RWPE2 (cell line): ENCODE measurements at regions not wholly inside any gene's neighbourhood (a gene's known extent, or its start where the extent isn't known, plus 50 kb on each side); places are given as distances from the start of the nearest gene placed in this dataset.
"Not testable (repeated sequence)": the region's sequence is repeated elsewhere in the genome, so short reads cannot be mapped to it uniquely, and the experiment has no call there.

Experiments
- ATAC-seq: fragments of 200-7000 bp; cut with Tn5 transposase; 3 replicates; pipeline ENCODE4 v1.9.1; 2021; ENCODE audit warnings: low read depth
- DNase-seq: peaks from one replicate; pipeline ENCODE4 v3.0.0-alpha.2; 2020; ENCODE audit warnings: low spot score
- H3K27ac ChIP-seq: fragments of 450-650 bp; 2 replicates; pipeline ENCODE4 v1.5.1; 2017; ENCODE audit warnings: mild to moderate bottlenecking; ENCODE audit not compliant: poor library complexity, severe bottlenecking
- H3K27me3 ChIP-seq: fragments of 250-450 bp; sonication (Bioruptor Pico); 2 replicates; pipeline ENCODE4 v1.5.1; 2021; ENCODE audit warnings: mild to moderate bottlenecking, moderate library complexity; ENCODE audit not compliant: insufficient read depth, poor library complexity, severe bottlenecking
- H3K36me3 ChIP-seq: fragments of 250-450 bp; sonication (Bioruptor Pico); 2 replicates; pipeline ENCODE4 v1.5.1; 2020; ENCODE audit warnings: low read depth, mild to moderate bottlenecking, moderate library complexity
- H3K4me1 ChIP-seq: fragments of 250-450 bp; sonication (Bioruptor Pico); 2 replicates; pipeline ENCODE4 v1.5.1; 2021; ENCODE audit warnings: mild to moderate bottlenecking, moderate library complexity; ENCODE audit not compliant: insufficient read depth, poor library complexity, severe bottlenecking
- H3K4me3 ChIP-seq: fragments of 250-450 bp; sonication (Bioruptor Pico); 2 replicates; pipeline ENCODE4 v1.5.1; 2021; ENCODE audit warnings: mild to moderate bottlenecking, moderate library complexity; ENCODE audit not compliant: severe bottlenecking
- H3K9me3 ChIP-seq: fragments of 250-450 bp; sonication (Bioruptor Pico); 2 replicates; pipeline ENCODE4 v1.5.1; 2021; ENCODE audit warnings: mild to moderate bottlenecking, moderate library complexity; ENCODE audit not compliant: severe bottlenecking
- CTCF ChIP-seq: fragments of 450-650 bp; IDR thresholded peaks from one replicate; pipeline ENCODE4 v1.5.1; 2017; ENCODE audit warnings: mild to moderate bottlenecking, moderate library complexity; ENCODE audit not compliant: poor library complexity, severe bottlenecking

DNA sequence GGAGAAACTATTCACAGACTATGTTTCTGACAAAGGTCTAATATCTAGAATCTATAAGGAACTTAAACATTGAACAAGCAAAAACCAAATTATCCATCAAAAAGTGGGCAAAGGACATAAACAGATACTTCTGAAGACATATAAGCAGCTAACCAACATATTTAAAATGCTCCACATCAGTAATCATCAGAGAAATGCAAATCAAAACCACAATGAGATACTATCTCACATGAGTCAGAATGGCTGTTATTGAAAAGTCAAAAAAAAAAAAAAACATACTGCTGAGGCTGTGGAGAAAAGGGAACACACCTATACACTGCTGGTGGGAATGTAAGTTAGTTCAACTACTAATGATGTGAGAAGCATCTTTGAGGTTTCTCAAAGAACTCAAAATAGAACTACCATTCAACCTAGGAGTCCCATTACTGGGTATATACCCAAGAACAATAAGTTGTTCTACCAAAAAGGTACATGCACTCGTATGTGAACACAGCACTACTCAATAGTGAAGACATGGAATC is 220.4 kb upstream of the TFPI start:
- peak; percentile 90 for ATAC-seq
- no peaks in the 10 kb centered on the region for H3K9me3 ChIP-seq
- peaks cover 11% of the 10 kb centered on the region for H3K4me1 ChIP-seq
- no peaks in the 10 kb centered on the region for H3K27me3 ChIP-seq
- DNase-seq, result no peak
- no peak overlapping the region for H3K4me3 ChIP-seq
- no peaks in the 10 kb centered on the region for H3K36me3 ChIP-seq
- no peak for TF ChIP-seq CTCF
- no peak overlapping the region for H3K27ac ChIP-seq

GRCh38 chr2:187775196-187775595 is 221.0 kb upstream of the TFPI start:
- no peak for TF ChIP-seq CTCF
- no peak overlapping the region for H3K4me3 ChIP-seq
- no peaks in the 10 kb centered on the region for H3K36me3 ChIP-seq
- DNase-seq, result no peak
- peaks cover 11% of the 10 kb centered on the region for H3K4me1 ChIP-seq
- H3K27ac ChIP-seq, result no peak overlapping the region
- no peaks in the 10 kb centered on the region for H3K9me3 ChIP-seq
- ATAC-seq, result peak; percentile 41; the same call in 1 of the 3 replicates
- no peaks in the 10 kb centered on the region for H3K27me3 ChIP-seq

- Histone ChIP-seq H3K27ac (no peak overlapping the region), H3K27me3 (no peaks in the 10 kb centered on the region)
- no peak for ATAC-seq
Measured at GRCh38 chr2:187775651-187776050, 221.4 kb upstream of the TFPI start.

GRCh38 chr2:187782301-187782700 is 228.1 kb upstream of the TFPI start:
- ATAC-seq, result no peak
- no peak for TF ChIP-seq CTCF
- no peak overlapping the region for H3K4me3 ChIP-seq
- no peaks in the 10 kb centered on the region for H3K27me3 ChIP-seq
- no peaks in the 10 kb centered on the region for H3K4me1 ChIP-seq
- no peaks in the 10 kb centered on the region for H3K9me3 ChIP-seq
- DNase-seq, result no peak
- no peak overlapping the region for H3K27ac ChIP-seq
- H3K36me3 ChIP-seq, result no peaks in the 10 kb centered on the region

More at GRCh38 chr2:187775651-187776050, 221.4 kb upstream of the TFPI start:
- TF ChIP-seq CTCF, result no peak
- H3K4me3 ChIP-seq, result no peak overlapping the region
- H3K9me3 ChIP-seq, result no peaks in the 10 kb centered on the region
- H3K36me3 ChIP-seq, result no peaks in the 10 kb centered on the region
- no peak for DNase-seq
- peaks cover 11% of the 10 kb centered on the region for H3K4me1 ChIP-seq

- H3K27ac ChIP-seq, result no peak overlapping the region
- H3K9me3 ChIP-seq, result no peaks in the 10 kb centered on the region
- H3K4me3 ChIP-seq, result no peak overlapping the region
- no peaks in the 10 kb centered on the region for H3K4me1 ChIP-seq
- H3K27me3 ChIP-seq, result no peaks in the 10 kb centered on the region
- TF ChIP-seq CTCF, result peak; percentile 38
- H3K36me3 ChIP-seq, result no peaks in the 10 kb centered on the region
- peak; percentile 58; the same call in 2 of the 3 replicates for ATAC-seq
- DNase-seq, result no peak
Measured at GRCh38 chr2:187783446-187783845, 229.2 kb upstream of the TFPI start.

- not testable (repeated sequence) for DNase-seq, ATAC-seq
Measured at GRCh38 chr2:187784138-187784537, 229.9 kb upstream of the TFPI start.

More at GRCh38 chr2:187784138-187784537, 229.9 kb upstream of the TFPI start:
- not testable (repeated sequence) for H3K36me3 ChIP-seq, H3K4me1 ChIP-seq, H3K4me3 ChIP-seq, H3K9me3 ChIP-seq, H3K27ac ChIP-seq, H3K27me3 ChIP-seq
